Smooth muscle cell (in vitro differentiated cells): ENCODE measurements at regions not wholly inside any gene's neighbourhood (a gene's known extent, or its start where the extent isn't known, plus 50 kb on each side); places are given as distances from the start of the nearest gene placed in this dataset.

ENCODE experiments used
- DNase-seq: peaks from one replicate; lab custom pipeline; 2025; ENCODE audit not compliant: unreplicated experiment; lab: John Stamatoyannopoulos, UW
- H2AFZ ChIP-seq: fragments of 200-600 bp; sonication (generic); 2 replicates; pipeline ENCODE4 v1.6.0; 2016; ENCODE audit warnings: antibody characterized with exemption, low read depth, mild to moderate bottlenecking
- H3F3A ChIP-seq: fragments of 200-600 bp; sonication (generic); 2 replicates; pipeline ENCODE4 v1.6.0; 2017; ENCODE audit warnings: antibody characterized with exemption, low read depth
- H3K27ac ChIP-seq: fragments of 200-600 bp; sonication (generic); 2 replicates; pipeline ENCODE4 v1.5.1; 2016; ENCODE audit warnings: low read depth, mild to moderate bottlenecking
- H3K27me3 ChIP-seq: fragments of 200-600 bp; sonication (generic); 2 replicates; pipeline ENCODE4 v1.6.1; 2016; ENCODE audit warnings: low read depth, mild to moderate bottlenecking
- H3K36me3 ChIP-seq: fragments of 200-600 bp; sonication (generic); 2 replicates; pipeline ENCODE4 v1.5.1; 2016; ENCODE audit warnings: low read depth
- H3K4me1 ChIP-seq: fragments of 200-600 bp; sonication (generic); 2 replicates; pipeline ENCODE4 v1.5.1; 2016; ENCODE audit warnings: low read depth
- H3K4me2 ChIP-seq: fragments of 200-600 bp; sonication (generic); 2 replicates; pipeline ENCODE4 v1.6.0; 2016; ENCODE audit warnings: mild to moderate bottlenecking
- H3K4me3 ChIP-seq: fragments of 200-600 bp; sonication (generic); 2 replicates; pipeline ENCODE4 v1.5.1; 2016; ENCODE audit warnings: mild to moderate bottlenecking
- H3K79me2 ChIP-seq: fragments of 200-600 bp; sonication (generic); 2 replicates; pipeline ENCODE4 v1.6.0; 2016; ENCODE audit warnings: low read depth, mild to moderate bottlenecking
- H3K9ac ChIP-seq: fragments of 200-600 bp; sonication (generic); 2 replicates; pipeline ENCODE4 v1.6.0; 2016; ENCODE audit warnings: low read depth
- H3K9me3 ChIP-seq: fragments of 200-600 bp; sonication (generic); replicated peaks from 2 replicates; pipeline ENCODE4 v1.5.1; 2016; ENCODE audit warnings: low read depth
- H4K20me1 ChIP-seq: fragments of 200-600 bp; sonication (generic); 2 replicates; pipeline ENCODE4 v1.6.0; 2016; ENCODE audit warnings: low read depth
- CTCF ChIP-seq: fragments of 200-600 bp; sonication (generic); IDR thresholded peaks from 2 replicates; pipeline ENCODE4 v1.5.1; 2017; ENCODE audit warnings: borderline replicate concordance, mild to moderate bottlenecking, antibody characterized with exemption; ENCODE audit not compliant: insufficient read depth, poor library complexity, severe bottlenecking
- WGBS: methylation state at CpG from one replicate; pipeline ENCODE4 v1.1.7; 2016; ENCODE audit warnings: low lambda C conversion rate; 5-methylcytosine and 5-hydroxymethylcytosine counted together

GRCh38 chr22:45067731-45068130 is 57.9 kb upstream of the PHF21B start:
- Histone ChIP-seq H2AFZ (no peak overlapping the region), H4K20me1 (no peaks in the 10 kb centered on the region), H3K79me2 (no peaks in the 10 kb centered on the region), H3K9ac (no peak overlapping the region), H3K4me1 (peaks cover 10% of the 10 kb centered on the region), H3K36me3 (no peaks in the 10 kb centered on the region), H3K4me3 (no peak overlapping the region), H3K4me2 (no peak overlapping the region), H3K27me3 (no peaks in the 10 kb centered on the region), H3K9me3 (no peaks in the 10 kb centered on the region), H3F3A (no peaks in the 10 kb centered on the region), H3K27ac (no peak overlapping the region)
- TF ChIP-seq CTCF: no peak
- whole genome bisulfite sequencing: 61% methylated on average over 1 of the region's 1 CpG
- no peak for DNase-seq

- no peak overlapping the region for H3K27ac ChIP-seq
- WGBS: 76% methylated on average over 5 of the region's 5 CpGs
- H3K4me3 ChIP-seq: no peak overlapping the region
These were observed 60.1 kb upstream of the PHF21B start for GRCh38 chr22:45069925-45070324.

GRCh38 chr22:45071618-45072017 is 61.8 kb upstream of the PHF21B start:
- H3K4me2 ChIP-seq: no peak overlapping the region
- no peaks in the 10 kb centered on the region for H3K9me3 ChIP-seq
- H3F3A ChIP-seq: no peaks in the 10 kb centered on the region
- peaks cover 15% of the 10 kb centered on the region for H3K4me1 ChIP-seq
- H2AFZ ChIP-seq: no peak overlapping the region
- H3K4me3 ChIP-seq: no peak overlapping the region
- no peaks in the 10 kb centered on the region for H3K27me3 ChIP-seq
- no peak overlapping the region for H3K9ac ChIP-seq
- no peak for DNase-seq
- WGBS: 73% methylated on average over 9 of the region's 9 CpGs
- no peaks in the 10 kb centered on the region for H4K20me1 ChIP-seq
- no peak for TF ChIP-seq CTCF
- no peaks in the 10 kb centered on the region for H3K36me3 ChIP-seq
- no peak overlapping the region for H3K27ac ChIP-seq
- H3K79me2 ChIP-seq: no peaks in the 10 kb centered on the region

More at GRCh38 chr22:45069925-45070324, 60.1 kb upstream of the PHF21B start:
- H3K79me2 ChIP-seq: no peaks in the 10 kb centered on the region
- H2AFZ ChIP-seq: no peak overlapping the region
- no peak for TF ChIP-seq CTCF
- H3K27me3 ChIP-seq: no peaks in the 10 kb centered on the region
- H3K36me3 ChIP-seq: no peaks in the 10 kb centered on the region
- no peaks in the 10 kb centered on the region for H3F3A ChIP-seq
- H3K9me3 ChIP-seq: no peaks in the 10 kb centered on the region
- no peak overlapping the region for H3K4me2 ChIP-seq
- peaks cover 15% of the 10 kb centered on the region for H3K4me1 ChIP-seq
- no peak overlapping the region for H3K9ac ChIP-seq
- no peaks in the 10 kb centered on the region for H4K20me1 ChIP-seq
- no peak for DNase-seq

- peaks cover 15% of the 10 kb centered on the region for H3K4me1 ChIP-seq
- H3K36me3 ChIP-seq: no peaks in the 10 kb centered on the region
- no peaks in the 10 kb centered on the region for H3K9me3 ChIP-seq
- H2AFZ ChIP-seq: no peak overlapping the region
- H3K79me2 ChIP-seq: no peaks in the 10 kb centered on the region
- no peak for TF ChIP-seq CTCF
- H3K27ac ChIP-seq: no peak overlapping the region
- H3K4me3 ChIP-seq: no peak overlapping the region
- H3K4me2 ChIP-seq: peak overlapping the region; percentile 77
- H3F3A ChIP-seq: no peaks in the 10 kb centered on the region
- H4K20me1 ChIP-seq: no peaks in the 10 kb centered on the region
- DNase-seq: no peak
- no peak overlapping the region for H3K9ac ChIP-seq
- 12% methylated on average over 16 of the region's 17 CpGs for WGBS
- no peaks in the 10 kb centered on the region for H3K27me3 ChIP-seq
These were observed 62.6 kb upstream of the PHF21B start for GRCh38 chr22:45072322-45072903.
